Lower lobe of right lung (tissue), 2 donors: ENCODE measurements at regions not wholly inside any gene's neighbourhood (a gene's known extent, or its start where the extent isn't known, plus 50 kb on each side); places are given as distances from the start of the nearest gene placed in this dataset.
"Not testable (repeated sequence)": the region's sequence is repeated elsewhere in the genome, so short reads cannot be mapped to it uniquely, and the experiment has no call there.

Experiments used
- ATAC-seq, 2 donors: fragments of 200-7000 bp; cut with Tn5 transposase; one replicate each; pipeline ENCODE4 v1.9.1; 2020 to 2022; ENCODE audit warnings: mild to moderate bottlenecking in 2 of 2, moderate library complexity in 2 of 2
- DNase-seq: peaks from one replicate; pipeline ENCODE4 v3.0.0-alpha.2; 2020
- H3K27ac ChIP-seq: fragments of 200-600 bp; one replicate; pipeline ENCODE4 v1.8.0; 2022
- H3K27me3 ChIP-seq: fragments of 200-600 bp; one replicate; pipeline ENCODE4 v1.8.0; 2022; ENCODE audit warnings: low read depth
- H3K36me3 ChIP-seq: fragments of 200-600 bp; one replicate; pipeline ENCODE4 v1.8.0; 2022; ENCODE audit warnings: mild to moderate bottlenecking
- H3K4me1 ChIP-seq: fragments of 200-600 bp; one replicate; pipeline ENCODE4 v1.8.0; 2022
- H3K4me3 ChIP-seq: fragments of 200-600 bp; one replicate; pipeline ENCODE4 v1.8.0; 2022; ENCODE audit warnings: mild to moderate bottlenecking
- H3K9me3 ChIP-seq: fragments of 200-600 bp; one replicate; pipeline ENCODE4 v1.8.0; 2022
- intact Hi-C: fragments of 100-400 bp; cut with DNase I; formaldehyde crosslinking; loops from one replicate; pipeline ENCODE4 v1.11.0; 2022
- donor health status: DM: no; HTN: yes; CAD: no; lungs with severe emphysema.

- ATAC-seq, H3K9me3 ChIP-seq, H3K27me3 ChIP-seq, intact Hi-C loops, H3K4me1 ChIP-seq, H3K36me3 ChIP-seq: not testable (repeated sequence)
- peak; percentile 45 for DNase-seq
- H3K4me3 ChIP-seq: peak overlapping the region; percentile 66
- H3K27ac ChIP-seq: peak overlapping the region; percentile 88
Measured at GRCh38 chr2:87075054-87075790, 53.6 kb upstream of the PLGLB1 start.

DNA sequence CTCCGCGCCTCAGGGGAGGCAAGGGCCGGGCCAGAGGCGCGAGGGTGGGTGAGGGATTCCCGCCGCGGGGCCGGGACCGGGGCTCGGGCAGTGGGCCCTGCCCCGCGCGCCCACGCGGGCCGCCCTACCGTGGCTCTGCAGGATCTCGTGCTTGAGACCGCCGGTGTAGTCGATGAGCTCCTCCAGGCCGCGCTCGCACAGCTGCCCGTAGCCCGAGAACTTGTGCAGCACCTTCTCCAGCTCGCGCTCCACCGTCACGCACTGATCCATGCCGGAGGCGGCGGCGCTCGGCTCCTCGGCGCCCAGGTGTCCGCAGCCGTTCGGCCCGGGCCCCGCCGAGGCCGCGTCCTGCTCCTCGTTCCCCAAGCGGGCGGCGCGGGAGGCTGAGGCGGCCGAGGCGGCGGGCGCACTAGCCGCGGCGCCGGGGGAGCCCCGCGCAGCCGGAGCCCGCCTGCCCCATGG, 54.2 kb upstream of the PLGLB1 start:
- H3K27me3 ChIP-seq, intact Hi-C loops, H3K36me3 ChIP-seq, H3K4me1 ChIP-seq, H3K9me3 ChIP-seq: not testable (repeated sequence)
- DNase-seq: peak; percentile 75
- ATAC-seq: peak; percentile 15 to 45
- peak overlapping the region; percentile 66 for H3K4me3 ChIP-seq
- H3K27ac ChIP-seq: peak overlapping the region; percentile 88

DNA sequence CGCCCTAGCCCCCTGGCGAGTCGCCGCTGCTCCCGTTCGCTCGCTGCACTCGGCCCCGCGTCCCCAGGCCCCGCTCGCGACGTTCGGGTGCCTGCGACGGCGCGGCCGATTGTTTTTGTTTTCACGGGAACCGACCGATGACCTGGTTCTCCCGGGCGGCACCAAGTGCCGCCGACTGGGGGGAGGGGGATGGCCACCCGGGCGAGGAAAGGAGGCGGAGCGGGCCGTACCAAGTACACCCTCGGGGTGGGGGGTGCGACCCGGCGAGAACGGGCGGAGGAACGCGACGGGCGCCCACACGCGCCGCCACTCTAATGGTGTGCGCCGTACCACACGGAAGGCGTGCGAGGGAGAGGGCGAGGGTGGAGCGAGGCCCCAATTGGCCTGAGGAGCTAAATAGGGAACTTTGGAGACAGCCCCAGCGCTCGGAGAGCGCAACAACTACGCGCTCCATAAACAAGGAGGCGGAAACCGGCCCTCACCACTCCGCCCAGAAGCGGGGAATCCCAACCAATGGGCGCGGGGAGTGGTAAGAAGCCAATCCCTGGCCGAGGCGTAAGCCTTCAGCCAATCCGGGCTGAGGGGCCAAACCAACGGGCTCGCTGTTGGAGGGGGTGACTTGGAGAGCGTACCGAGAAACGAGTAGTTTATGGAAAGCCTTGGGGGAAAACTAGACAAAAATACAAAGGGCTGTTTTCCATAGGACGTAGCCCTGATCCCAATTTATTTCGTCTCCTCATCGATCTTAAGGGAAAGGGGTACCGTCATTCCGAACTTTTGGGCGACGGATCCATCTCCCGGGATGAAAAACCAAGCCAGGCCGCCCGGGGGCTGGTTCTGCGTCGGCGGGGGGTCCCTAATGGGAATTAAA, 54.8 kb upstream of the PLGLB1 start:
- ATAC-seq (peak; percentile 98 to 99), DNase-seq (peak; percentile 95)
- Histone ChIP-seq H3K27ac (peak overlapping the region; percentile 88), H3K4me3 (peak overlapping the region; percentile 66)
- intact Hi-C loops, H3K9me3 ChIP-seq, H3K36me3 ChIP-seq, H3K4me1 ChIP-seq, H3K27me3 ChIP-seq: not testable (repeated sequence)

GRCh38 chr2:87077124-87077446, 55.4 kb upstream of the PLGLB1 start:
- peak; percentile 67 to 76 for ATAC-seq
- H3K27me3 ChIP-seq, DNase-seq, H3K36me3 ChIP-seq, intact Hi-C loops, H3K4me1 ChIP-seq, H3K9me3 ChIP-seq: not testable (repeated sequence)
- peak overlapping the region; percentile 88 for H3K27ac ChIP-seq
- H3K4me3 ChIP-seq: peak overlapping the region; percentile 66

GRCh38 chr2:87081727-87082126, 60.1 kb upstream of the PLGLB1 start:
- H3K4me3 ChIP-seq, ATAC-seq, intact Hi-C loops, H3K27ac ChIP-seq, DNase-seq, H3K9me3 ChIP-seq, H3K4me1 ChIP-seq, H3K27me3 ChIP-seq, H3K36me3 ChIP-seq: not testable (repeated sequence)

- H3K4me1 ChIP-seq, H3K9me3 ChIP-seq, intact Hi-C loops, H3K4me3 ChIP-seq, H3K36me3 ChIP-seq, DNase-seq, H3K27ac ChIP-seq, H3K27me3 ChIP-seq: not testable (repeated sequence)
- peak in 1 of 2 donors; percentile 32 for ATAC-seq
Measured at GRCh38 chr2:87088079-87088478, 66.4 kb upstream of the PLGLB1 start.

GRCh38 chr2:87089401-87089800, 67.8 kb upstream of the PLGLB1 start:
- H3K27ac ChIP-seq, H3K4me3 ChIP-seq, H3K27me3 ChIP-seq, intact Hi-C loops, H3K9me3 ChIP-seq, H3K4me1 ChIP-seq, H3K36me3 ChIP-seq, ATAC-seq, DNase-seq: not testable (repeated sequence)

- H3K27ac ChIP-seq, H3K36me3 ChIP-seq, H3K4me3 ChIP-seq, intact Hi-C loops, H3K27me3 ChIP-seq, H3K4me1 ChIP-seq, ATAC-seq, DNase-seq, H3K9me3 ChIP-seq: not testable (repeated sequence)
Measured at GRCh38 chr2:87093252-87093651, 71.6 kb upstream of the PLGLB1 start.

- DNase-seq, ATAC-seq, H3K4me1 ChIP-seq, H3K4me3 ChIP-seq, H3K27ac ChIP-seq, H3K36me3 ChIP-seq, H3K27me3 ChIP-seq, intact Hi-C loops, H3K9me3 ChIP-seq: not testable (repeated sequence)
Measured at GRCh38 chr2:87093937-87094529, 72.4 kb upstream of the PLGLB1 start.

GRCh38 chr2:87095804-87096203, 74.2 kb upstream of the PLGLB1 start:
- H3K4me1 ChIP-seq, DNase-seq, H3K27ac ChIP-seq, H3K4me3 ChIP-seq, intact Hi-C loops, H3K36me3 ChIP-seq, ATAC-seq, H3K9me3 ChIP-seq, H3K27me3 ChIP-seq: not testable (repeated sequence)

- H3K36me3 ChIP-seq, H3K4me1 ChIP-seq, H3K27ac ChIP-seq, intact Hi-C loops, H3K9me3 ChIP-seq, H3K27me3 ChIP-seq, DNase-seq, H3K4me3 ChIP-seq: not testable (repeated sequence)
- ATAC-seq: peak in 1 of 2 donors; percentile 43
Measured at GRCh38 chr2:87128761-87129553, 107.3 kb upstream of the PLGLB1 start.

DNA sequence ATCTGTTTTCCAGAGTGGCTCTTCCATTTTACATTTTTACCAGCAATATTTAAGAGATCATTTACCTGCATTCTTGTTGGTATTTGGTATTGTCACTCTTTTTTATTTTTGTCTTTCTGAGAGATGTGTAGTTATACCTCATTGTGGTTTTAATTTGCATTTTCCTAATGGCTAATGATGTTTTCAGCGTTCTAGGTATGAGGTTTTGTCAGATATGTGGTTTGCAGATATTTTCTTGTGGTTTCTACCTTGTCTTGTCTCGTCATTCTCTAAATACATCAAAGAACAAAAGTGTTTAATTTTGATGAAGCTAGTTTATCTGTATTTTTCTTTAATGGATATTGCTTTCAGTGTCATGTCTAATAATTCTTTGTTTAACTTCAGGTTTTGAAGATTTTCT, 110.9 kb upstream of the PLGLB1 start:
- H3K36me3 ChIP-seq, H3K4me3 ChIP-seq, H3K9me3 ChIP-seq, intact Hi-C loops, H3K4me1 ChIP-seq, H3K27me3 ChIP-seq, H3K27ac ChIP-seq, DNase-seq, ATAC-seq: not testable (repeated sequence)

DNA sequence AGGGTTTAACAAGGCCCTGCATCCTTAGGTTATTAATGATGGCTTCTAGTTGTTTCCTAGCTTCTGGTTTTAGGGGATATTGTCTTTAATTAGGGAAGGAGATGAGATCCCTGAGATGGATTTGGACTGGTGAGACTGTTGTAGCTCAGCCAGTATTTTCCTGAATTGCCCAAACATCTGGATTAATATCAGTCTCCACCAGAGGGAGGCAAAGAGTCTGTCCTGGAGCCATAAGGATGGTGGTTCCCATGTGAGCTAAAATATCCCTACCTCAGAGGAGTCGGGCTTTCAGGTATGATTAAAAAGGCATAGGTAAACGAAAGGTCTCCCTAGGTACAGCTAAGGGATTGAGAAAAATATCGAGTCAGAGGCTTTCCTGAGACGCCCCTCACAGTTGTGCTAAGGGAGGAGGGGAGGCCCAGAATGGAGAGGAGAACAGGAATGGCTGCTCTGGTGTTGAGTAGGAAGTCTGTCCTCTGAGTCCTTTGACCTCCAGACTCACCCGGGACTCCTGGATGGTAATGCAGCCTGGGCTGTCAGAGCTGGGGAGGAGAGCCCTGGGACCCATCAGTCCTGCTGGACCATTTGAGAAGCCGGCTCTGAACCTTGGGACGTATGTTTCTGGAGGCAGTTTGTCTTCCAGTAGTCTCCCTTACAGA, 130.3 kb upstream of the PLGLB1 start:
- DNase-seq, H3K27me3 ChIP-seq, H3K27ac ChIP-seq, H3K4me3 ChIP-seq, H3K9me3 ChIP-seq, H3K36me3 ChIP-seq, H3K4me1 ChIP-seq, intact Hi-C loops: not testable (repeated sequence)
- peak; percentile 59 to 65 for ATAC-seq
